Lower leg skin (tissue), 3 donors: ENCODE measurements at regions not wholly inside any gene's neighbourhood (a gene's known extent, or its start where the extent isn't known, plus 50 kb on each side); places are given as distances from the start of the nearest gene placed in this dataset.

Source experiments
- POLR2A ChIP-seq, 2 donors: fragments of 450-650 bp; IDR thresholded peaks; one replicate each; pipeline ENCODE4 v1.6.1; 2016 to 2017; ENCODE audit warnings: antibody characterized with exemption in 2 of 2, mild to moderate bottlenecking in 1 of 2, moderate library complexity in 1 of 2
- TF ChIP-seq, protein P1 (sequence below), 3 donors: fragments of 450-650 bp; IDR thresholded peaks; one replicate each; pipeline ENCODE4 v1.5.1; 2016; ENCODE audit warnings: antibody characterized with exemption in 3 of 3, mild to moderate bottlenecking in 3 of 3, moderate library complexity in 2 of 3

DNA sequence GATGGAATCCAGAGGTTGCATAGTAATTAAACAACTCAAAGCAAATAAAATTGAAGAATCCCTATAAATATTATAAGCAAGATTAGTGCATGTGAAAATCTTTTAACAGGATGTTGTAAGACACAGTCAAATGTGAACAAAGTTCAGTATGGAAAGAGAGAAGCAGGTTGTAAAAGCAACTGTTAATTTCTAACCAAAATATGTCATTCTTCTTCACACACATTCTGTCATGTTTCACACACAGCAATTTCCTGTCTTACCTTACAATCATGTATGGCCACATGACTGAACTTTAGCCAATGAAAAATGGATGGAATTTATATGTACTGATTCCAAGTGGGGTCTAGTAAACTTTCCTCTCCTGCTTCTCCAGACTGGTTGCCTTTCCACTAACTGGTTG lies 527.7 kb upstream of the TMPRSS15 start:
- TF ChIP-seq, protein P1, sequence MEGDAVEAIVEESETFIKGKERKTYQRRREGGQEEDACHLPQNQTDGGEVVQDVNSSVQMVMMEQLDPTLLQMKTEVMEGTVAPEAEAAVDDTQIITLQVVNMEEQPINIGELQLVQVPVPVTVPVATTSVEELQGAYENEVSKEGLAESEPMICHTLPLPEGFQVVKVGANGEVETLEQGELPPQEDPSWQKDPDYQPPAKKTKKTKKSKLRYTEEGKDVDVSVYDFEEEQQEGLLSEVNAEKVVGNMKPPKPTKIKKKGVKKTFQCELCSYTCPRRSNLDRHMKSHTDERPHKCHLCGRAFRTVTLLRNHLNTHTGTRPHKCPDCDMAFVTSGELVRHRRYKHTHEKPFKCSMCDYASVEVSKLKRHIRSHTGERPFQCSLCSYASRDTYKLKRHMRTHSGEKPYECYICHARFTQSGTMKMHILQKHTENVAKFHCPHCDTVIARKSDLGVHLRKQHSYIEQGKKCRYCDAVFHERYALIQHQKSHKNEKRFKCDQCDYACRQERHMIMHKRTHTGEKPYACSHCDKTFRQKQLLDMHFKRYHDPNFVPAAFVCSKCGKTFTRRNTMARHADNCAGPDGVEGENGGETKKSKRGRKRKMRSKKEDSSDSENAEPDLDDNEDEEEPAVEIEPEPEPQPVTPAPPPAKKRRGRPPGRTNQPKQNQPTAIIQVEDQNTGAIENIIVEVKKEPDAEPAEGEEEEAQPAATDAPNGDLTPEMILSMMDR (IDR thresholded peaks at IDR 0.05) = no peak
- TF ChIP-seq POLR2A (IDR thresholded peaks at IDR 0.05) = no peak
